ENCODE measurements at regions not wholly inside any gene's neighbourhood (a gene's known extent, or its start where the extent isn't known, plus 50 kb on each side); places are given as distances from the start of the nearest gene placed in this dataset.

DNA sequence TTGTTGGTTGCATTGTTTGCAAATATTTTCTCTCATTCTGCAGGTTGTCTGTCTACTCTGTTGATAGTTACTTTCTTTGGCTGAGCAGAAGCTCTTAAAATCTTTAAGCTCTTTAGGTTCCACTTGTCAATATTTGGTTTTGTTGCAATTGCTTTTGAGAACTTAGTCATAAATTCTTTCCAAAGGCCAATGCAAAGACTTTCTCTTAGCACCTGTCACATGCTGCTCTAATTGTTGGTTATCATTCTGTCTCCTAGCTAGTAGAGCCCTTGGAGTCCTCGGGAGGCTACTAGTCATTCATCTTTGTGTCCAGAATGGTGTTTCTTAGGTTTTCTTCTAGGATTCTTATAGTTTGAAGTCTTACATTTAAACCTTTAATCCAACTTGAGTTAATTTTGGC, 312.7 kb upstream of the PROX1 start:
- no peak overlapping the region for H3K27ac ChIP-seq (ENCODE audit: low read depth, low read length, poor library complexity, severe bottlenecking)
- H3K9me3 ChIP-seq (ENCODE audit: low read length), result no peaks in the 10 kb centered on the region
- H3K4me3 ChIP-seq (ENCODE audit: low read depth, low read length, poor library complexity, severe bottlenecking), result no peak overlapping the region
- no peaks in the 10 kb centered on the region for H3K36me3 ChIP-seq (ENCODE audit: insufficient read depth, low read length)
- H3K4me1 ChIP-seq (ENCODE audit: insufficient read depth, low read length, poor library complexity, severe bottlenecking), result peaks cover 12% of the 10 kb centered on the region
- TF ChIP-seq EZH2phosphoT487 (IDR thresholded peaks at IDR 0.05; ENCODE audit: borderline replicate concordance, low read depth, low read length), result no peak
- TF ChIP-seq, protein P1, sequence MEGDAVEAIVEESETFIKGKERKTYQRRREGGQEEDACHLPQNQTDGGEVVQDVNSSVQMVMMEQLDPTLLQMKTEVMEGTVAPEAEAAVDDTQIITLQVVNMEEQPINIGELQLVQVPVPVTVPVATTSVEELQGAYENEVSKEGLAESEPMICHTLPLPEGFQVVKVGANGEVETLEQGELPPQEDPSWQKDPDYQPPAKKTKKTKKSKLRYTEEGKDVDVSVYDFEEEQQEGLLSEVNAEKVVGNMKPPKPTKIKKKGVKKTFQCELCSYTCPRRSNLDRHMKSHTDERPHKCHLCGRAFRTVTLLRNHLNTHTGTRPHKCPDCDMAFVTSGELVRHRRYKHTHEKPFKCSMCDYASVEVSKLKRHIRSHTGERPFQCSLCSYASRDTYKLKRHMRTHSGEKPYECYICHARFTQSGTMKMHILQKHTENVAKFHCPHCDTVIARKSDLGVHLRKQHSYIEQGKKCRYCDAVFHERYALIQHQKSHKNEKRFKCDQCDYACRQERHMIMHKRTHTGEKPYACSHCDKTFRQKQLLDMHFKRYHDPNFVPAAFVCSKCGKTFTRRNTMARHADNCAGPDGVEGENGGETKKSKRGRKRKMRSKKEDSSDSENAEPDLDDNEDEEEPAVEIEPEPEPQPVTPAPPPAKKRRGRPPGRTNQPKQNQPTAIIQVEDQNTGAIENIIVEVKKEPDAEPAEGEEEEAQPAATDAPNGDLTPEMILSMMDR (conservative IDR thresholded peaks at IDR 0.05; ENCODE audit: low read length), result no peak
- H3K79me2 ChIP-seq (ENCODE audit: insufficient read depth, low read depth, low read length), result no peaks in the 10 kb centered on the region
- no TSS peak for BruUV-seq (replicated peaks)
- intact Hi-C loops (cut with micrococcal nuclease; ENCODE audit: unreplicated experiment), result no loop called here
- no peaks in the 10 kb centered on the region for H4K20me1 ChIP-seq (ENCODE audit: insufficient read depth, low read length)
- CTCF ChIA-PET (ENCODE audit: unreplicated experiment), result no interaction called here
- POLR2A ChIA-PET, result no interaction called here
- no peak for DNase-seq (ENCODE audit: low spot score)
- H2AFZ ChIP-seq (ENCODE audit: low read length), result no peak overlapping the region
- no peak overlapping the region for H3K4me2 ChIP-seq (ENCODE audit: low read length)
- H3K9me2 ChIP-seq (ENCODE audit: insufficient read depth, low read length), result no peaks in the 10 kb centered on the region

DNA sequence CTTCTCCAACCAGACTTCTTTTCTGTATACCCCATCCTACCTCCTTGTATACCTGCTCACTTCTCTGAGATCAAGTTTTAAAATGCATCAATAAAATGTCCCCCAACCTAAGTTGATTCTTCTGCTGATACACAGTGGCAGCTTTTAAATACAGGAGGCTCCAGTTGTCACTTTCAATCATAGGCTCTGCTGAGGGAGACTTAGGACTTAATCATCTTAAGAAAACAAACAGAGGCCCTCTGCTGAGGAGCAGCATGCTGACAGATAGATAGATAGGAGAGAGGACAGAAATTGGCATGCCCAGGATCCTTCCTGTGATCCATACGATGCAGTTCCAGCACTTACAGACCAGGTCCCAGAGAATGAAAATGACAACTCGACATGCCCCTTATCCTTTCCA, 311.0 kb upstream of the PROX1 start:
- DNase-seq (ENCODE audit: low spot score), result no peak
- Histone ChIP-seq H3K79me2 (ENCODE audit: insufficient read depth, low read depth, low read length) (no peaks in the 10 kb centered on the region), H3K4me1 (ENCODE audit: insufficient read depth, low read length, poor library complexity, severe bottlenecking) (no peaks in the 10 kb centered on the region), H3K9me3 (ENCODE audit: low read length) (no peaks in the 10 kb centered on the region), H3K4me3 (ENCODE audit: low read depth, low read length, poor library complexity, severe bottlenecking) (no peak overlapping the region), H3K4me2 (ENCODE audit: low read length) (no peak overlapping the region), H3K27ac (ENCODE audit: low read depth, low read length, poor library complexity, severe bottlenecking) (no peak overlapping the region), H4K20me1 (ENCODE audit: insufficient read depth, low read length) (no peaks in the 10 kb centered on the region), H3K9me2 (ENCODE audit: insufficient read depth, low read length) (no peaks in the 10 kb centered on the region), H2AFZ (ENCODE audit: low read length) (no peak overlapping the region), H3K36me3 (ENCODE audit: insufficient read depth, low read length) (no peaks in the 10 kb centered on the region)
- POLR2A ChIA-PET, result interaction anchor here (0.6 kb wide), 1 partner anchor 23 kb away, joined by 4 read pairs; no protein-coding TSS in a partner anchor
- intact Hi-C loops (cut with micrococcal nuclease; ENCODE audit: unreplicated experiment), result no loop called here
- CTCF ChIA-PET (ENCODE audit: unreplicated experiment), result no interaction called here
- no TSS peak for BruUV-seq (replicated peaks)
- TF ChIP-seq, protein P1 (conservative IDR thresholded peaks at IDR 0.05; ENCODE audit: low read length), result no peak
- TF ChIP-seq EZH2phosphoT487 (IDR thresholded peaks at IDR 0.05; ENCODE audit: borderline replicate concordance, low read depth, low read length), result no peak

DNA sequence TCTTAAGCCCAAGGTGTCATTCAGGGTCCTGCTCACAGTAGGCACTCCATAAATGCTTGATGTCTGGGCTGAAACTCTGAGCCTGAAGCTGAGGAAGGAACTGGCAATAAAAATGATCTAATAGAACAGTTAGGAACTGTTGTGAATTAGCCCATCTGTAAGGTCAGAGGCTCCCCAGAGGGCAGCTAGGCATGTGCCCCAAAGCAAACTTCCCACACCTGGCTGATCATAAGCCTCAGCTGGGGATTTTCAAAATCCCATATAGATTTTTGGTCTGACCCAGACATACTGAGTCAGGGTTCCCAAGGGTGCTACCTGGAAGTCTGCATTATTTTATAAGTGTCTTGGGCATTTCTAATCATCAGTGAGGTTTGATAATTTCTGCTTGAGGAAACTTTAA, 309.4 kb upstream of the PROX1 start:
- DNase-seq (ENCODE audit: low spot score), result no peak
- CTCF ChIA-PET (ENCODE audit: unreplicated experiment), result no interaction called here

More for the DNA sequence above, 309.4 kb upstream of the PROX1 start:
- POLR2A ChIA-PET, result no interaction called here
- intact Hi-C loops (cut with micrococcal nuclease; ENCODE audit: unreplicated experiment), result no loop called here
- Histone ChIP-seq H3K9me3 (ENCODE audit: low read length) (no peaks in the 10 kb centered on the region), H3K4me2 (ENCODE audit: low read length) (no peak overlapping the region), H3K4me1 (ENCODE audit: insufficient read depth, low read length, poor library complexity, severe bottlenecking) (no peaks in the 10 kb centered on the region), H3K27ac (ENCODE audit: low read depth, low read length, poor library complexity, severe bottlenecking) (no peak overlapping the region), H3K9me2 (ENCODE audit: insufficient read depth, low read length) (no peaks in the 10 kb centered on the region), H4K20me1 (ENCODE audit: insufficient read depth, low read length) (no peaks in the 10 kb centered on the region), H3K79me2 (ENCODE audit: insufficient read depth, low read depth, low read length) (no peaks in the 10 kb centered on the region), H3K36me3 (ENCODE audit: insufficient read depth, low read length) (no peaks in the 10 kb centered on the region), H2AFZ (ENCODE audit: low read length) (no peak overlapping the region), H3K4me3 (ENCODE audit: low read depth, low read length, poor library complexity, severe bottlenecking) (no peak overlapping the region)
- TF ChIP-seq, protein P1 (conservative IDR thresholded peaks at IDR 0.05; ENCODE audit: low read length), result no peak
- TF ChIP-seq EZH2phosphoT487 (IDR thresholded peaks at IDR 0.05; ENCODE audit: borderline replicate concordance, low read depth, low read length), result no peak
- no TSS peak for BruUV-seq (replicated peaks)
